ENCODE measurements at regions not wholly inside any gene's neighbourhood (a gene's known extent, or its start where the extent isn't known, plus 50 kb on each side); places are given as distances from the start of the nearest gene placed in this dataset.

DNA sequence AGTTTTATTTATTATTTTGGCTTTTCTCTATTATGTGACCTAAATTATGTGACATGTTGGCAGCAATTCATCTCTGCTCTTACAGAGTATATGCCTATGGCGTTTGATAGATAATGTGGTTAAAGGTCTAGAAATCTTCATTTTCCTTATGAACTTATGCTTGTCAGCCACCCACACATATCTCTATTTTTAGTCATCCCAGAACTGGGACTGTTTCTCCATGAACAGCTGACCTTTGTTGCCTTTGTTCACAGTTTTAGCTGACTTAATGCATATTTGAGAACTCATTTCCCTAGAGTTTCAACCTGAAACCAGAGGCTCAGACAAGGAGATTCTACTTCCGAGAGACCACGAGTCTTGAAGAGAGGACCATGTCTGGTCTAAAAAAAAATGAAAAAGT is 176.5 kb downstream of the RAP2B start:
- H3K9me2 ChIP-seq (ENCODE audit: insufficient read depth): no peaks in the 10 kb centered on the region
- no peaks in the 10 kb centered on the region for H3K27me3 ChIP-seq (ENCODE audit: insufficient read depth, low read length)
- no TSS peak for BruUV-seq (replicated peaks)
- POLR2A ChIA-PET: no interaction called here
- ATAC-seq: no peak
- H2AFZ ChIP-seq (ENCODE audit: low read depth, low read length, poor library complexity, severe bottlenecking): no peak overlapping the region
- no peaks in the 10 kb centered on the region for H3K79me2 ChIP-seq (ENCODE audit: insufficient read depth, low read length)
- H3K9me3 ChIP-seq (ENCODE audit: control insufficient read depth in 1 of 2, insufficient read depth in 1 of 2, low read depth in 1 of 2, low read length in 2 of 2): no peaks in the 10 kb centered on the region
- H3K27ac ChIP-seq (ENCODE audit: low read depth, low read length): no peak overlapping the region
- no peaks in the 10 kb centered on the region for H3K4me1 ChIP-seq (ENCODE audit: control insufficient read depth in 1 of 2, insufficient read depth in 2 of 2, low read length in 2 of 2)
- TF ChIP-seq POLR2A (IDR thresholded peaks at IDR 0.05; ENCODE audit: borderline replicate concordance, extremely low read depth, insufficient read depth, insufficient read length) (no peak), SIN3A (IDR thresholded peaks at IDR 0.05; ENCODE audit: low read depth) (no peak), EGR1 (IDR thresholded peaks at IDR 0.05; ENCODE audit: low read depth) (no peak), CBX3 (IDR thresholded peaks at IDR 0.05; ENCODE audit: low read depth) (no peak), POLR2AphosphoS5 (IDR thresholded peaks at IDR 0.05; ENCODE audit: low read depth, low read length) (no peak), ZNF274 (IDR thresholded peaks at IDR 0.05; ENCODE audit: low read depth, low read length) (no peak), YY1 (IDR thresholded peaks at IDR 0.05; ENCODE audit: extremely low read depth, insufficient replicate concordance, low read depth, low read length) (no peak), EZH2phosphoT487 (IDR thresholded peaks at IDR 0.05; ENCODE audit: borderline replicate concordance) (no peak), ELF1 (IDR thresholded peaks at IDR 0.05; ENCODE audit: borderline replicate concordance, low read depth) (no peak), EZH2 (IDR thresholded peaks at IDR 0.05) (no peak), JUND (IDR thresholded peaks at IDR 0.05) (no peak), RAD21 (IDR thresholded peaks at IDR 0.05; ENCODE audit: low read depth) (no peak), TCF7L2 (IDR thresholded peaks at IDR 0.05; ENCODE audit: borderline replicate concordance, extremely low read depth, insufficient read depth, insufficient read length) (no peak), CEBPB (IDR thresholded peaks at IDR 0.05; ENCODE audit: low read depth) (no peak)
- TF ChIP-seq, protein P1, sequence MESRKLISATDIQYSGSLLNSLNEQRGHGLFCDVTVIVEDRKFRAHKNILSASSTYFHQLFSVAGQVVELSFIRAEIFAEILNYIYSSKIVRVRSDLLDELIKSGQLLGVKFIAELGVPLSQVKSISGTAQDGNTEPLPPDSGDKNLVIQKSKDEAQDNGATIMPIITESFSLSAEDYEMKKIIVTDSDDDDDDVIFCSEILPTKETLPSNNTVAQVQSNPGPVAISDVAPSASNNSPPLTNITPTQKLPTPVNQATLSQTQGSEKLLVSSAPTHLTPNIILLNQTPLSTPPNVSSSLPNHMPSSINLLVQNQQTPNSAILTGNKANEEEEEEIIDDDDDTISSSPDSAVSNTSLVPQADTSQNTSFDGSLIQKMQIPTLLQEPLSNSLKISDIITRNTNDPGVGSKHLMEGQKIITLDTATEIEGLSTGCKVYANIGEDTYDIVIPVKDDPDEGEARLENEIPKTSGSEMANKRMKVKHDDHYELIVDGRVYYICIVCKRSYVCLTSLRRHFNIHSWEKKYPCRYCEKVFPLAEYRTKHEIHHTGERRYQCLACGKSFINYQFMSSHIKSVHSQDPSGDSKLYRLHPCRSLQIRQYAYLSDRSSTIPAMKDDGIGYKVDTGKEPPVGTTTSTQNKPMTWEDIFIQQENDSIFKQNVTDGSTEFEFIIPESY (IDR thresholded peaks at IDR 0.05; ENCODE audit: extremely low read depth, insufficient replicate concordance, low read length): no peak
- TF ChIP-seq, protein P2, sequence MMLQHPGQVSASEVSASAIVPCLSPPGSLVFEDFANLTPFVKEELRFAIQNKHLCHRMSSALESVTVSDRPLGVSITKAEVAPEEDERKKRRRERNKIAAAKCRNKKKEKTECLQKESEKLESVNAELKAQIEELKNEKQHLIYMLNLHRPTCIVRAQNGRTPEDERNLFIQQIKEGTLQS (IDR thresholded peaks at IDR 0.05): no peak
- TF ChIP-seq, protein P3, sequence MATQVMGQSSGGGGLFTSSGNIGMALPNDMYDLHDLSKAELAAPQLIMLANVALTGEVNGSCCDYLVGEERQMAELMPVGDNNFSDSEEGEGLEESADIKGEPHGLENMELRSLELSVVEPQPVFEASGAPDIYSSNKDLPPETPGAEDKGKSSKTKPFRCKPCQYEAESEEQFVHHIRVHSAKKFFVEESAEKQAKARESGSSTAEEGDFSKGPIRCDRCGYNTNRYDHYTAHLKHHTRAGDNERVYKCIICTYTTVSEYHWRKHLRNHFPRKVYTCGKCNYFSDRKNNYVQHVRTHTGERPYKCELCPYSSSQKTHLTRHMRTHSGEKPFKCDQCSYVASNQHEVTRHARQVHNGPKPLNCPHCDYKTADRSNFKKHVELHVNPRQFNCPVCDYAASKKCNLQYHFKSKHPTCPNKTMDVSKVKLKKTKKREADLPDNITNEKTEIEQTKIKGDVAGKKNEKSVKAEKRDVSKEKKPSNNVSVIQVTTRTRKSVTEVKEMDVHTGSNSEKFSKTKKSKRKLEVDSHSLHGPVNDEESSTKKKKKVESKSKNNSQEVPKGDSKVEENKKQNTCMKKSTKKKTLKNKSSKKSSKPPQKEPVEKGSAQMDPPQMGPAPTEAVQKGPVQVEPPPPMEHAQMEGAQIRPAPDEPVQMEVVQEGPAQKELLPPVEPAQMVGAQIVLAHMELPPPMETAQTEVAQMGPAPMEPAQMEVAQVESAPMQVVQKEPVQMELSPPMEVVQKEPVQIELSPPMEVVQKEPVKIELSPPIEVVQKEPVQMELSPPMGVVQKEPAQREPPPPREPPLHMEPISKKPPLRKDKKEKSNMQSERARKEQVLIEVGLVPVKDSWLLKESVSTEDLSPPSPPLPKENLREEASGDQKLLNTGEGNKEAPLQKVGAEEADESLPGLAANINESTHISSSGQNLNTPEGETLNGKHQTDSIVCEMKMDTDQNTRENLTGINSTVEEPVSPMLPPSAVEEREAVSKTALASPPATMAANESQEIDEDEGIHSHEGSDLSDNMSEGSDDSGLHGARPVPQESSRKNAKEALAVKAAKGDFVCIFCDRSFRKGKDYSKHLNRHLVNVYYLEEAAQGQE (IDR thresholded peaks at IDR 0.05; ENCODE audit: low read depth): no peak
- H4K20me1 ChIP-seq (ENCODE audit: insufficient read depth): no peaks in the 10 kb centered on the region
- RAD21 ChIA-PET (ENCODE audit: low non-redundant PET in 1 of 2, low total read pairs in 2 of 2, uncharacterized antibody in 2 of 2, unreplicated experiment in 2 of 2): no interaction called here
- no peak overlapping the region for H3K4me2 ChIP-seq (ENCODE audit: low read length)
- H3K9ac ChIP-seq (ENCODE audit: low read length): no peak overlapping the region
- H3K4me3 ChIP-seq (replicated peaks in 1 of 2; ENCODE audit: low read depth in 1 of 2, low read length in 2 of 2): no peak overlapping the region
- CTCF ChIA-PET: no interaction called here
- H3K36me3 ChIP-seq (ENCODE audit: control insufficient read depth in 1 of 2, insufficient read depth in 2 of 2, low read length in 2 of 2): no peaks in the 10 kb centered on the region
- intact Hi-C loops (cut with micrococcal nuclease): no loop called here
- DNase-seq (ENCODE audit: low read depth, low spot score): no peak

Data from HCT116 (cell line).